Large intestine (tissue), 3 donors: ENCODE measurements at regions not wholly inside any gene's neighbourhood (a gene's known extent, or its start where the extent isn't known, plus 50 kb on each side); places are given as distances from the start of the nearest gene placed in this dataset.

ENCODE experiments used
- DNase-seq, 2 donors: peaks; one replicate each; pipeline versions ENCODE4 v3.0.0 to v3.0.0-alpha.2; 2013
- H3K27ac ChIP-seq: one replicate; pipeline ENCODE4 v1.5.1; 2013; ENCODE audit warnings: low read length
- H3K27me3 ChIP-seq: 2 replicates; pipeline ENCODE4 v1.6.1; 2013; ENCODE audit warnings: low read length; ENCODE audit not compliant: control insufficient read depth, insufficient read depth
- H3K36me3 ChIP-seq: 2 replicates; pipeline ENCODE4 v1.6.1; 2013; ENCODE audit warnings: low read length; ENCODE audit not compliant: control insufficient read depth, insufficient read depth
- H3K4me1 ChIP-seq: one replicate; pipeline ENCODE4 v1.6.1; 2013; ENCODE audit warnings: low read length; ENCODE audit not compliant: control insufficient read depth, insufficient read depth
- H3K4me3 ChIP-seq: one replicate; pipeline ENCODE4 v1.5.1; 2013; ENCODE audit warnings: low read length
- H3K9me3 ChIP-seq: one replicate; pipeline ENCODE4 v1.6.1; 2013; ENCODE audit warnings: mild to moderate bottlenecking, low read depth, low read length, moderate library complexity; ENCODE audit not compliant: control insufficient read depth
- WGBS: methylation state at CpG from one replicate; pipeline ENCODE4 v1.1.5; 2013; ENCODE audit warnings: low lambda C conversion rate; ENCODE audit not compliant: insufficient coverage; 5-methylcytosine and 5-hydroxymethylcytosine counted together

GRCh38 chr11:45554230-45554967 is 111.0 kb downstream of the CHST1 start:
- 0% methylated on average over 1 of the region's 14 CpGs for WGBS
- no peak overlapping the region for H3K27ac ChIP-seq
- H3K27me3 ChIP-seq: peaks cover 4% of the 10 kb centered on the region
- no peak overlapping the region for H3K4me3 ChIP-seq
- H3K4me1 ChIP-seq: no peaks in the 10 kb centered on the region
- H3K9me3 ChIP-seq: no peaks in the 10 kb centered on the region
- no peak for DNase-seq
- H3K36me3 ChIP-seq: no peaks in the 10 kb centered on the region

DNA sequence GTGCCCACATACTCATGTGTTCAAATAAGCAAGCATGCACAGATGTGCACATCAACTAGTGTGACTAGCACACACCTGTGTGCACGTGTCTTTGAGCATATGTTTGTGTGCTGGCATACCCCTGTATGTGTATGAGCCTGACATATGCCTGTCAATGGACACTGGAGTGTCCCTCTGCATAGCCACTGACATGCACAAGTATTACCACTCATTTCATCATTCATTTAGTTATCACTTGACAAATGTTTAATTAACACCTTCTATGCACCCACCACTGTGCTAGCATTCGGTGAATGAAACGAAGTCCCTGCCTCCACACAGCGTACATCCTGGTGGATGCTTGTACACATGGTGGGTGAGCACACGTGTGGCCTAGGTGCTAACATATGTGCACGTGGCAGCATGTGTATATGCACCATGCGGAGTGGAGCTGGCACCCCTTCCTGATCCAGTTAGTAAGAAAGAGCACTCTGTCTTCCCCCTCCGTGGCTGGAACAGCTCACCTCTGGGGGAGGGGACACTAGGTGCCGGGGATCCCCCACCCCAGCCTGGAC is 112.0 kb downstream of the CHST1 start:
- DNase-seq: no peak
- Histone ChIP-seq H3K36me3 (no peaks in the 10 kb centered on the region), H3K27me3 (peaks cover 4% of the 10 kb centered on the region), H3K4me3 (no peak overlapping the region), H3K4me1 (no peaks in the 10 kb centered on the region), H3K9me3 (no peaks in the 10 kb centered on the region), H3K27ac (no peak overlapping the region)
- WGBS: no CpG with 5 or more reads among the region's 9 CpGs

DNA sequence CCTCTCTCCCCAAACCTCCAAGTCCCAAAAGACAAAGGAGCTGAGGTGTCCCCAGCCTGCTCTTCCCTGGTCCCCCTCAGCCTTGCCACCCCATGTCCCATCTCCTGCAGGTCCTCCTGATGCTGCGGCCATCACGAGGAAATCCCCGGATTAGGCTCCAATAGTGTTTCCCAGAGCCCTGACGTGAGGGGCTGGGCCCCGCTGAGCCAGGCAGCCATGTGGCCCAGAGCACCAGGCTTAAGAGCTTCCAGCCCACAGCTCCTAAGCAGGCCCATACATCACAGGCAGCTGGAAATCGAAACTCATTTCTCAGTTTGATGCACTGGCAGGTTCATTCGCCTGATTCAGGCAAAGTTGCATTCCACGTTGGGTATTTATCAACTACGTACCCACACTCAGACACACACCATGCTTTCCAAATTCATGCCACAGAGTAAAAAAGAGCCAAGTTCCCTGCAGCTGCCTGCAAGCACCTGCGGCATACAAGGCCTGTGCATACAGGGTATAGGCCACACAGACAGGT is 114.2 kb downstream of the CHST1 start:
- no CpG with 5 or more reads among the region's 10 CpGs for WGBS
- H3K27me3 ChIP-seq: peaks cover 4% of the 10 kb centered on the region
- H3K27ac ChIP-seq: no peak overlapping the region
- DNase-seq: no peak
- no peak overlapping the region for H3K4me3 ChIP-seq
- no peaks in the 10 kb centered on the region for H3K4me1 ChIP-seq
- no peaks in the 10 kb centered on the region for H3K9me3 ChIP-seq
- no peaks in the 10 kb centered on the region for H3K36me3 ChIP-seq

DNA sequence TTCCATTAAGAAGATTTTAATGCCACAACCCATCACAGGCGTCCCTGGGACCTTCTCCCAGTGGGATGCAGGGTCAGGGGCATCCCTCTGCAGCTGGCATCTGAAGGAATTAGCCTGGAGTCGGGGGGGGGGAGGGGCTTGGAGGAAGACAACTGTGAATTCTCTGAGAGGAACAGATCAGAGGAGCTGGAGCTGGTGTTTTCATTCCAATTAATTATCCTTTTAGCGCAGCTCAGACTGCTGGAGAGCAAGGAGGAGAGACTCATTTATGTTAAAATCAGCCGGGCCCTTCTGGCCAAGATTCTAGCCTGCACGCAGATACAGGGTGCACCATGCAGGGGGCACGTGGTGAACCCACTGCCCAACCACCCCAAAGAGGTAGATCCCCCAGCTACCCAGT is 116.2 kb downstream of the CHST1 start:
- no peak overlapping the region for H3K27ac ChIP-seq
- H3K4me1 ChIP-seq: no peaks in the 10 kb centered on the region
- WGBS: no CpG with 5 or more reads among the region's 6 CpGs
- H3K27me3 ChIP-seq: no peaks in the 10 kb centered on the region
- H3K4me3 ChIP-seq: no peak overlapping the region
- no peaks in the 10 kb centered on the region for H3K9me3 ChIP-seq
- no peaks in the 10 kb centered on the region for H3K36me3 ChIP-seq
- DNase-seq: no peak

DNA sequence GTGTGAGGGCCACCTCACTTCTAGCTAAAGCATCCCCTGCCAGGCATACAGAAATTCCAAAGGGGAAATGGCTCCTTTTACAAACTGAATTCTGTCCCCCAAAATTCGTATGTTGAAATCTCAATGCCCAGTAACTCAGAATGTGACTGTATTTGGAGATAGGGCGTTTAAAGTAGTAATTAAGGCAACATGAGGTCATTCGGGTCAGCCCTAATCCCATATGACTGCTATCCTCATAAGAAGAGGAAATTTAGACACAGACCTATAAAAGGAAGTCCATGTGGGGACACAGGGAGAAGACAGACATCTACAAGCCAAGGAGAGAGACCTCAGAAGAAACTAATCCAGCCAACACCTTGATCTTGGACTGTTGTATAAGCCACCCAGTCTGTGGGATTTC is 119.1 kb downstream of the CHST1 start:
- Histone ChIP-seq H3K4me3 (no peak overlapping the region), H3K36me3 (no peaks in the 10 kb centered on the region), H3K9me3 (no peaks in the 10 kb centered on the region), H3K27ac (no peak overlapping the region), H3K4me1 (no peaks in the 10 kb centered on the region), H3K27me3 (peaks cover 5% of the 10 kb centered on the region)
- WGBS: no CpG with 5 or more reads among the region's 3 CpGs
- no peak for DNase-seq

- H3K9me3 ChIP-seq: no peaks in the 10 kb centered on the region
- H3K36me3 ChIP-seq: no peaks in the 10 kb centered on the region
- no peaks in the 10 kb centered on the region for H3K4me1 ChIP-seq
- no peak for DNase-seq
- WGBS: 93% methylated on average over 2 of the region's 4 CpGs
- H3K27me3 ChIP-seq: peaks cover 7% of the 10 kb centered on the region
- H3K27ac ChIP-seq: no peak overlapping the region
- no peak overlapping the region for H3K4me3 ChIP-seq
Observed at GRCh38 chr11:45544826-45545225, 120.6 kb downstream of the CHST1 start.

DNA sequence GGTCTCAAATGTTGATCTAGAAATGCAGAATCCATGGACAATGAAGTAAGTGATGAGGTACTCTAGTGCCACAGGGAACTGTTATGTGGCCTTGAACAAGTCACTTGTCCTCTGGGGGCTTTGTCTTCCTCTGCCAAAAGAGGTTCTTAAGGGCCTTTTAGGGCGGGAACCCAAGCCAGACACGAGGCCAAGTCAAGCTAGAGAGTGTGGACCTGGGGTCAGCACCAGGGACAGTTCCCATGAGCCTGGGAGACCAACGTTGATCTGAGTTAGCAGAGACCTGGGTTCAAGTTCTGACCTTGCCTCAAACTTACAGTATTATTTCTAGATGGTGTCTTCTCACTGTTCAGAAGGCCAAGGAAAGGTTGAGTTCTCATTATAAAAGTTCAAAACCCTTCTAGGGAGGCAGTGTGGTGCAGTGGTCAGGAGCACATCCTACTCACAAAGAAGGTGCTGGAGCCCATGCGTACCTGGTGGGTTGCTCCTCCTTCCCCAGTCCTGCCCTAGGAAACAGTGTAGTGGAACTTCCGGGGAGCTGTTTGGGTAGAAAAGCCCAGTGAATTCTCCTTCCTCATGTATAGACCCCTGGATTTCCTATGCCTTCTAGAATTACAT is 121.5 kb downstream of the CHST1 start:
- no peak for DNase-seq
- Histone ChIP-seq H3K9me3 (no peaks in the 10 kb centered on the region), H3K27ac (no peak overlapping the region), H3K4me1 (no peaks in the 10 kb centered on the region), H3K36me3 (no peaks in the 10 kb centered on the region), H3K4me3 (no peak overlapping the region), H3K27me3 (peaks cover 7% of the 10 kb centered on the region)
- no CpG with 5 or more reads among the region's 5 CpGs for WGBS

- no peaks in the 10 kb centered on the region for H3K9me3 ChIP-seq
- no peaks in the 10 kb centered on the region for H3K36me3 ChIP-seq
- no peak overlapping the region for H3K4me3 ChIP-seq
- H3K27me3 ChIP-seq: peaks cover 9% of the 10 kb centered on the region
- H3K27ac ChIP-seq: no peak overlapping the region
- no peak for DNase-seq
- WGBS: no CpG with 5 or more reads among the region's 2 CpGs
- no peaks in the 10 kb centered on the region for H3K4me1 ChIP-seq
Observed at GRCh38 chr11:45543081-45543480, 122.3 kb downstream of the CHST1 start.

DNA sequence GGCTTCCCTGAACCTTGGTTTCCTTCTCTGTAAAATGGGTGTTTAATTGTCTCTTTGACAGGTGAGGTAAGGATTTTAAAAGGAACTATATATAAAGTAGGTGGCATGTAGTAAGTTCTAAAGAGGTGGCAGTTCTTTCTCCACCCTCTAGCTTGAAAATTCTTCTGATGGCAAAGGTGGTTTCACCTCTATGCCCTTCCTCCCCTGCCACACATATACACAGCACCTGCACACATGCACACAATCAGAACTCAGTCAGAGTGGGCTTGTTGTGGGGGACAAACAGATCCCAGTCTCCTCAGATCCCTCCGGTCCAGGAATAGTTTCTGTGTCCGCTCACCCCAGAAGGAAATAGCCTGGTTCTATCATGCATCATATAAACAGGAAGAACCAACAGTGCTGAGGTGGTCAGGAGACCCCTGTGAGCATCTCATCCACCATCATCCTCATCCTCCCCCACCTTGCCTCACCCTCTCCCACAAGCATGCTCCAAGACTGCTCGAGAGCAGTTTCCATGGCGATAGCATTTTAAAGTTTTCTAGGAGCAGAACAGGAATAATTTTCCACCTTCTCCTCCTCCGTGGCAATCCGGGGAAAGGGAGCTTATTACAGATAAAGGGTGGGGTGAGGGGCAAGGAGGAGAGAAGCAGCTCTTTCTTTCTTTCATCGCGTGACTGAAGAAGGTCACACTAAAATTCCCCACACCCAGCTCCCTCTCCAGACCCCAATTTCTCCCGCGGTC is 123.6 kb downstream of the CHST1 start:
- WGBS: no CpG with 5 or more reads among the region's 10 CpGs
- Histone ChIP-seq H3K36me3 (no peaks in the 10 kb centered on the region), H3K27me3 (peaks cover 9% of the 10 kb centered on the region), H3K4me1 (no peaks in the 10 kb centered on the region), H3K27ac (no peak overlapping the region), H3K4me3 (no peak overlapping the region), H3K9me3 (no peaks in the 10 kb centered on the region)
- no peak for DNase-seq

DNA sequence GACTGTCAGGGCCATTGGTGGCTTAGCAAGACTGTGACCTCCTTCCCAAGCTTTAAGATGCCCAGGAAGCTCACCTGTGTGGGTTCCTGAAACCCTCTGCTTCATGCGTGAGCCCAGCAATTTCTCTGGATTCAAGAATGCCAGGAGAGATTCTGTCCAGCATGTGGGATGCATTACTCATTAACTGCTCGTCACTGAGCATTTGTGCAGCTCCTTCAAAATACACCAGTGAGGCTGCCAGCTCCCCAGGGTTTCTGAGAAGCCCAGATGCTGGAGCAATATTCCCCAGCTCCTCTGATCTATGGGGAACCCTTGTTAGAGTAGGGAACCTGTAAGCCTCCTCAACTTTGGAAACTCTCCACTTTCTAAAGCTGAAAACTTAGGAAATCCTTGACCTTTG is 126.5 kb downstream of the CHST1 start:
- Histone ChIP-seq H3K36me3 (no peaks in the 10 kb centered on the region), H3K27ac (no peak overlapping the region), H3K4me1 (no peaks in the 10 kb centered on the region), H3K9me3 (no peaks in the 10 kb centered on the region), H3K4me3 (no peak overlapping the region), H3K27me3 (peaks cover 12% of the 10 kb centered on the region)
- WGBS: no CpG with 5 or more reads among the region's 2 CpGs
- no peak for DNase-seq
